RWPE2 (cell line): ENCODE measurements at regions not wholly inside any gene's neighbourhood (a gene's known extent, or its start where the extent isn't known, plus 50 kb on each side); places are given as distances from the start of the nearest gene placed in this dataset.
A peak's percentile ranks its signal among the peaks of the same experiment; 100 is the strongest.

Experiments used
- ATAC-seq: fragments of 200-7000 bp; cut with Tn5 transposase; 3 replicates; pipeline ENCODE4 v1.9.1; 2021; ENCODE audit warnings: low read depth
- DNase-seq: peaks from one replicate; pipeline ENCODE4 v3.0.0-alpha.2; 2020; ENCODE audit warnings: low spot score
- H3K27ac ChIP-seq: fragments of 450-650 bp; 2 replicates; pipeline ENCODE4 v1.5.1; 2017; ENCODE audit warnings: mild to moderate bottlenecking; ENCODE audit not compliant: poor library complexity, severe bottlenecking
- H3K27me3 ChIP-seq: fragments of 250-450 bp; sonication (Bioruptor Pico); 2 replicates; pipeline ENCODE4 v1.5.1; 2021; ENCODE audit warnings: mild to moderate bottlenecking, moderate library complexity; ENCODE audit not compliant: insufficient read depth, poor library complexity, severe bottlenecking
- H3K36me3 ChIP-seq: fragments of 250-450 bp; sonication (Bioruptor Pico); 2 replicates; pipeline ENCODE4 v1.5.1; 2020; ENCODE audit warnings: low read depth, mild to moderate bottlenecking, moderate library complexity
- H3K4me1 ChIP-seq: fragments of 250-450 bp; sonication (Bioruptor Pico); 2 replicates; pipeline ENCODE4 v1.5.1; 2021; ENCODE audit warnings: mild to moderate bottlenecking, moderate library complexity; ENCODE audit not compliant: insufficient read depth, poor library complexity, severe bottlenecking
- H3K4me3 ChIP-seq: fragments of 250-450 bp; sonication (Bioruptor Pico); 2 replicates; pipeline ENCODE4 v1.5.1; 2021; ENCODE audit warnings: mild to moderate bottlenecking, moderate library complexity; ENCODE audit not compliant: severe bottlenecking
- H3K9me3 ChIP-seq: fragments of 250-450 bp; sonication (Bioruptor Pico); 2 replicates; pipeline ENCODE4 v1.5.1; 2021; ENCODE audit warnings: mild to moderate bottlenecking, moderate library complexity; ENCODE audit not compliant: severe bottlenecking
- CTCF ChIP-seq: fragments of 450-650 bp; IDR thresholded peaks from one replicate; pipeline ENCODE4 v1.5.1; 2017; ENCODE audit warnings: mild to moderate bottlenecking, moderate library complexity; ENCODE audit not compliant: poor library complexity, severe bottlenecking

- H3K4me3 ChIP-seq = no peak overlapping the region
- TF ChIP-seq CTCF = no peak
- no peaks in the 10 kb centered on the region for H3K36me3 ChIP-seq
- H3K9me3 ChIP-seq = no peaks in the 10 kb centered on the region
- DNase-seq = no peak
- H3K27me3 ChIP-seq = no peaks in the 10 kb centered on the region
- no peak for ATAC-seq
- H3K27ac ChIP-seq = no peak overlapping the region
- H3K4me1 ChIP-seq = peaks cover 32% of the 10 kb centered on the region
Measured at GRCh38 chr2:52931660-52932059, 835.9 kb upstream of the CHAC2 start.

GRCh38 chr2:52929412-52929811 is 838.2 kb upstream of the CHAC2 start:
- no peaks in the 10 kb centered on the region for H3K36me3 ChIP-seq
- H3K9me3 ChIP-seq = no peaks in the 10 kb centered on the region
- H3K27me3 ChIP-seq = no peaks in the 10 kb centered on the region
- H3K27ac ChIP-seq = no peak overlapping the region
- DNase-seq (no peak), ATAC-seq (no peak)
- TF ChIP-seq CTCF = no peak
- no peak overlapping the region for H3K4me3 ChIP-seq
- peaks cover 11% of the 10 kb centered on the region for H3K4me1 ChIP-seq

- no peaks in the 10 kb centered on the region for H3K27me3 ChIP-seq
- no peak for DNase-seq
- H3K4me1 ChIP-seq = peaks cover 6% of the 10 kb centered on the region
- no peaks in the 10 kb centered on the region for H3K9me3 ChIP-seq
- H3K27ac ChIP-seq = no peak overlapping the region
- no peak overlapping the region for H3K4me3 ChIP-seq
- no peak for ATAC-seq
- H3K36me3 ChIP-seq = no peaks in the 10 kb centered on the region
- no peak for TF ChIP-seq CTCF
Measured at GRCh38 chr2:52919673-52920072, 847.9 kb upstream of the CHAC2 start.

- H3K4me1 ChIP-seq = peaks cover 6% of the 10 kb centered on the region
- no peak overlapping the region for H3K27ac ChIP-seq
- H3K4me3 ChIP-seq = no peak overlapping the region
- no peaks in the 10 kb centered on the region for H3K27me3 ChIP-seq
- H3K36me3 ChIP-seq = no peaks in the 10 kb centered on the region
- TF ChIP-seq CTCF = no peak
- ATAC-seq (peak; percentile 94), DNase-seq (no peak)
- no peaks in the 10 kb centered on the region for H3K9me3 ChIP-seq
Measured at GRCh38 chr2:52918551-52918950, 849.1 kb upstream of the CHAC2 start.

- Histone ChIP-seq H3K4me3 (no peak overlapping the region), H3K27ac (no peak overlapping the region), H3K9me3 (no peaks in the 10 kb centered on the region), H3K36me3 (no peaks in the 10 kb centered on the region), H3K4me1 (peaks cover 6% of the 10 kb centered on the region), H3K27me3 (no peaks in the 10 kb centered on the region)
- DNase-seq (no peak), ATAC-seq (peak; percentile 31; the same call in 1 of the 3 replicates)
- TF ChIP-seq CTCF = no peak
Measured at GRCh38 chr2:52916981-52917380, 850.6 kb upstream of the CHAC2 start.
